DMS153 (cell line): ENCODE measurements at regions not wholly inside any gene's neighbourhood (a gene's known extent, or its start where the extent isn't known, plus 50 kb on each side); places are given as distances from the start of the nearest gene placed in this dataset.
"Not testable (repeated sequence)": the region's sequence is repeated elsewhere in the genome, so short reads cannot be mapped to it uniquely, and the experiment has no call there.

Experiments
- DNase-seq: peaks from one replicate; lab custom pipeline; 2025; lab: John Stamatoyannopoulos, UW

DNA sequence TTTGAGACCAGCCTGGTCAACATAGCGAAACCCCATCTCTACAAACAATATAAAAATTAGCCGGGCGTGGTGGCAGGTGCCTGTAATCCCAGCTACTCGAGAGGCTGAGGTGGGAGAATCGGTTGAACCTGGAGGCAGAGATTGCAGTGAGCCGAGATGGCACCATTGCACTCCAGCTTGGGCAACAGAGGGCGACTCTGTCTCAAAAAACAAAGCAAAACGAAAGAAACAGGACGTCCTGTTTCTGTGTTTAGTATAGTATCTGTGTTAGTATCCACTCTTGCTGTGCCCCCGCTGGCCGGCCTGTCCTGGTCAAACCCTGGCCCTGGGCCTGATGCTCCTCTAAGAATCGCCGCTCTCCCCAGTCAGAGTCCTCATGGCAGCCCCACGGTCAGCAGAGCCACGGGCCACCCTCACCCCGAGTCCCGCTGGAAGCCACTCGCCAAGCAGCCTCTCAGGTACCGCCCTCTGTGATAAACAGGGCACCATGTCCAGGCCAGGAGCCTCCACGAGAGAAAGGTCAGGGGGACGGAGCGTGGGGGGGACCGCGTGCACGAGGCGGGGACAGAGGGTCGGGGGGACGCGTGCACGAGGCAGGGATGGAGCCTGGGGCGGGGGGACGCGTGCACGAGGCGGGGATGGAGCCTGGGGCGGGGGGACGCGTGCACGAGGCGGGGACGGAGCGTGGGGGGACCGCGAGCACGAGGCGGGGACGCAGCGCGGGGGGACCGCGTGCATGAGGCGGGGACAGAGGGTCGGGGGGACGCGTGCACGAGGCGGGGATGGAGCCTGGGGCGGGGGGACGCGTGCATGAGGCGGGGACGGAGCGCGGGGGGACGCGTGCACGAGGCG, 384.5 kb downstream of the SMOC2 start:
- DNase-seq = no peak

DNA sequence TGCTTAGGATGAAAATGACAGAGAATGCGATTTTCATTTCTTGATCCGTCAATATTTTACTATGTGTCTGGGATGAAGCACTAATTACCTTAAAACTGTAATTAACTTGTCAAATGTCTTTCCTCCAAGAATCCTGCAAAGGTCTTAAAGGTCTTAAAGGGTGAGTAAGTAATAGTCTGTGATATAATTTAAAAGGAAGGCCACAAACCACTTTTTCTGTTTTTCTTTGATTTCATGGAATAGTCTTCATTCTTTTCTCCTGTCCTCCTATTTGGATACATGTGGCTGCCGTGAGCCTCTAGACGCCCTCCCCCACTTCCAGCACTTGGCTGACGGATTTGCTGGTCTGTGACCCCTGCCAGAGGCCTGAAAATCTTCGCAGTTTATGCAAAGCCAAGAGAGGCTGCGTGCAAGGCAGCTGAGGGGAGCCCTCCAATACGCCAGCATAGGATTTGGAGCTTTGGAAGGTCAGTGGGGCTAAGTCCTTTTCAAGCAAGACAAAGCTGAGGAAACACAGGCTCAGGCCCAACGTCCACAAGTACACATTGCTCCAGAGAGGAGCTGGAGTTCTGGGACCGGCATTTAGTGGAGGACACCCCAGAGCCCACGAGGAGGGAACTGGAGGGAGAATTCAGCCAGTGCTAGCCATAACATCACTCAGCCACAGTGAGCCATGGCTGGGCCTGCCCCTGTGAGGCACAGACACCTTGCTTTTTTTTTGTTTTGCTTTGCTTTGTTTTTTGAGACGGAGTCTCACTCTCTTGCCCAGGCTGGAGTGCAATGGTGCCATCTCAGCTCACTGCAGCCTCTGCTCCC, 382.6 kb downstream of the SMOC2 start:
- no peak for DNase-seq

DNA sequence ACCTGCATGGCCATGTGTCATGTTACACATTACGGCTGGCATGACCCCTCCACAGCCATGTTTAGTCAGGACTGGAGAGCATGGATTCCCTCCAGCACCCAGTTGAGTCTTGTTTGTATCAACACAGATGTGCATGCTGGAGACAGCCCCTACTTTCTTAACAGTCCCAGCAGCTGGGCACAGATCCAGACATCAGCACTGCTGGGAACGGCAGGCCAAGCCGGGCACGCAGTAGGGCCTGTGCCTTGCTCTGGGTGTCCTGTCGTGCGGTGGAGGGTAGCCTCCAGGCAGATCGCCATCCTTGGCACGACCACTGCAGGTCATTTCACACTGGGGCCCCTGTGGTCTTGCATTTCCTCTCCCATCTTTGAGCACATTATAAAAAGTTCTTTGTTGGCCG, 381.4 kb downstream of the SMOC2 start:
- DNase-seq = no peak

DNA sequence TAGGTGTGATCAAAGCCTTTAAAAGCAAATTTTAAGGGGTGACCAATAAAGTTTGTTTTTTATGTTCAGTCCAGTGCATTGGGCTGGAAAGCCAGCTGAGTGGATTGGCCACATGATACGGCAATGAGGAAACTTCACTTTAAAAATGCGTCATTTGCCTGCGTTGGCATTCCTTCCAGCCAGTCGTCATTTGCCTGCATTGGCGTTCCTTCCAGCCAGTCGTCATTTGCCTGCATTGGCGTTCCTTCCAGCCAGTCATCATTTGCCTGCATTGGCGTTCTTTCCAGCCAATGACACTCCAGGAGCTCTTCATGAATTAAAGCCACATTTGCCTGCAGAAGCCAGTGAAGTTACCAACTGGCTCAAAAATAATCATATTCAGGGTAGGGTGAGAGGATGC, 378.6 kb downstream of the SMOC2 start:
- DNase-seq = no peak

DNA sequence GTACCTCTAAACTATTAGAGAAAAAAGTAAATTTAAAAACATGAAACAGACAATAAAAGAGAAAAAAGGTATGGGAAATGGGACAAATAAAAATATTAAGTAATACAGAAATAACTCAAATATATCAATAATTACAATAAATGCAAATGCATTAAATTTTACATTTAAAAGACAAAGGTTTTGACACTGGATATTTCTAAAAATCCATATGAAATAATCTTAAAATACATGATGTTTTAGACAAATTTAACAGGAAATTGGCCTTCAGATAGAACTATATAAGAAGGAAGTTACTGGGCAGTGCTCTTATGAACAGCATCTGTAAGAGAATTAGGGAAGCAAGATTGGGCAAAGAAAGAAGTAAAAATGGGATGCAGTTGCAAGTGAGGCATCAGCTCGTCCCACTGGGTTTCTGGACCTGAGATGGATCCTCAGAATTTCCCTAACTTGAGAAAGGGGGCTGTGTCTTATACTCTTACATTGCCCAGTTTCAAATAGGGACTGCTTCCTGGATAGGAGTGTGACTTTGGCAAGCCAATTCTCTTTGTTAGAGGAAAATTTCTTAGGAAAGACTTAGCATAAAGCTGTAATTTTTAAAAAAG, 376.7 kb downstream of the SMOC2 start:
- no peak for DNase-seq

DNA sequence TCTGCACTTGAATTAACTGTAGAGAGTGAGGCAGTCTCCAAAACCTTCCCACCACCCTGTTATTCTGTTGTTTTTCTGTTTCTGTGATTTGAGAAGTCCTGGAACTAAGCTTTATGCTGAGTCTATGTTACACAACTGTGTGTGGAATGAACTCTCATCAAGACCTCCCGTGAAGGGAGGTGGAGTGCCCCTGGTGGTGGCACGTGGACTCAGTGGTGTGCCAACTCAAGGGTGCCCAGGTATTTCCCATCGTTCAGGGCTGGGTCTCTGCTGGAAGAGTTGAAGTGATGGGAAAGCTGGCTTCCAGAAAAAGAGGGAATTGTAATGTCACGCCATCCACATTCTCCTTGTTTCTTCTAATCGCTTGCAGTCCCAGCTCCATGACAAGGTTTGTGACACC, 374.2 kb downstream of the SMOC2 start:
- DNase-seq = no peak

DNA sequence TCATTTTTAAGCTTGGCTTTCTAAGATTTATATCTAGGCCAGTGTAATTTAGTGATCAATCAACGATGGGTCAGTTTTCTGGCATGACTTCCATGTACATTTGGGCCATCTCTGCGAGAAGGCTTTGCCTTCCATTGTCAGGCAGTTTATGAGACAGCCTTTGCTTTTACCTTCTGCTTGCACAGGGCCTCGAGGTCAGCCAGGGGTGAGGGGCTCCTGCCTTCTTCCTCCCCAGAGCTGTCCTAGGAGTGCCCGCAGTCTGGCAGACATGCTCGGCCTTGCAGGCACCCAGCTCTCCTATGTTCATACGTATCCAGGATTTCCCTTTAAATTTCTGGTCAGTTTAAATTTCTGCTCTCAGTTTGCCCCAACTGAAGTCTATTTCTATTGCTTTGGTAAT, 367.2 kb downstream of the SMOC2 start:
- DNase-seq = no peak

DNA sequence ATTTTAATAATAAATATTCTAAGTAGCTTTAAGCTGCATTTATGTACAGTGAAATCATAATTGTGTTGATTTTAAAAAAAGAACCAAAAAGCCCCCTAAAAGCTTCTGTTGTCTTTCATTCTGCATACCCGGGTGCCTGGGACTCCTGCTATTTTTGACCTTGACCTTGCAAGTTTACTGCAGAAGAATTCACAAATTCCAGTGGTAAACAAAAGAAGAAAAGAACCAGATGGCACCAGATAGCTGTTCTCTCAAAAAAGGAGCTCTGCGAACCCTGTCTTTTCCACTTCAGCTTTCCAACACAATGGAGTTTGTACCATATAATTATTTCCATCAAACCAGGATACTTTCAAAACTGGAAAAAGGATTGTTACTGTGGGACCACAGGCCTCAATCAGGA, 363.3 kb downstream of the SMOC2 start:
- no peak for DNase-seq

DNA sequence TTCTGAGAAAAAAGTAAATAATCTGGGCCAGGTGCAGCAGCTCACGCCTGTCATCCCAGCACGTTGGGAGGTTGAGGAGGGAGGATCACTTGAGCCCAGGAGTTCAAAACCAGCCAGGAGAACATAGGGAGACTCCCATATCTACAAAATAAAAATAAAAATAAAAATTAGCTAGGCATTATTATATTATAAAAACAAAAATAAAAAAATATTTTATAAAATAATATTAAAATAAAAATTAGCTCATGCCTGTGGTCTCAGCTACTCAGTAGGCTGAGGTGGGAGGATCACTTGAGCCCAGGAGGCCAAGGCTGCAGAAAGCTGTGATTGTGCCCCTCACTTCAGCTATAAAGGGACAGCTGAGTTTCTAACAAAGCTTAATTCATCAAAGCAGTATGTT, 362.9 kb downstream of the SMOC2 start:
- no peak for DNase-seq

DNA sequence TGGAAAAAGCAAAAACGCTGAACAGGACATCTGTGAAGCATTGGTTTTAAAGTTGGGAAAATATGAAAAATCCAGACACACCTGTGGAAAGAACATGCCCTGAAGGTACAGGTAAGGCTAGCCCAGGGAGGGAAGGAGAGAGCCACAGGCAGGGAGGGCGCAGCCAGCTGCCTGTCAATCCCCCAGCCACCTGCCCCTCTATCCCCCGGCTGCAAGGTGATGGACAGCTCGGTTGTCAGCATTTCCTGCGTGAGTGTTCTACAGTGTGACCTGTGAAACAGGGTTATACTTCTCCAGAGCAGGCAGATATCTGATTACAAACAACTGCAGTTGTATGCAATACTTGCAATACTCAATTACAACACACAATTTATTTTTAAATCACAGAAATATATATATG, 358.1 kb downstream of the SMOC2 start:
- no peak for DNase-seq

DNA sequence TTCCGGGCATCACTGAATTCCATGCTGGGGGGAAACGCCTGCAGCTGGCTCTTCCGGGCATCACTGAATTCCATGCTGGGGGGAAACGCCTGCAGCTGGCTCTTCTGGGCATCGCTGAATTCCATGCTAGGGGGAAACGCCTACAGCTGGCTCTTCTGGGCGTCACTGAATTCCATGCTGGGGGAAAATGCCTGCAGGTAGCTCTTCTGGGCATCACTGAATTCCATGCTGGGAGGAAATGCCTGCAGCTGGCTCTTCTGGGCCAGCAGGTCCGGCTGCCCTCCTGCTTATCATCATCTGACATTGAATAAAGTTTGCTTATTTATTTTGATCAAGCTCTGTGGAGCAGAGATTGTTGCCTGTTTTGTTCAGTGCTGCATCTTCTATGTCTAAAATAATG, 355.1 kb downstream of the SMOC2 start:
- no peak for DNase-seq

DNA sequence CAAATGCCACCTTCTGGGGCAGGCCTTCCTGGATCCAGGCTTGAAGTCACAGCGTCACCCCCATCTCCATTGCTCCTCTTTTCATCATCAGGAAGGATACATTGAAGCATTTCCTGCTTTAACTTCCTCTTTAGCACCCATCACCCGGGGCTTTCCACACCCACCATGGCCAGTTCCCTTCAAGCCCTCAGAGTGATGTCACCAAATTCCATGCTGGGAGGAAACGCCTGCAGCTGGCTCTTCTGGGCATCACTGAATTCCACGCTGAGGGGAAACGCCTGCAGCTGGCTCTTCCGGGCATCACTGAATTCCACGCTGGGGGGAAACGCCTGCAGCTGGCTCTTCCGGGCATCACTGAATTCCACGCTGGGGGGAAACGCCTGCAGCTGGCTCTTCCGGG, 354.6 kb downstream of the SMOC2 start:
- DNase-seq = not testable (repeated sequence)

DNA sequence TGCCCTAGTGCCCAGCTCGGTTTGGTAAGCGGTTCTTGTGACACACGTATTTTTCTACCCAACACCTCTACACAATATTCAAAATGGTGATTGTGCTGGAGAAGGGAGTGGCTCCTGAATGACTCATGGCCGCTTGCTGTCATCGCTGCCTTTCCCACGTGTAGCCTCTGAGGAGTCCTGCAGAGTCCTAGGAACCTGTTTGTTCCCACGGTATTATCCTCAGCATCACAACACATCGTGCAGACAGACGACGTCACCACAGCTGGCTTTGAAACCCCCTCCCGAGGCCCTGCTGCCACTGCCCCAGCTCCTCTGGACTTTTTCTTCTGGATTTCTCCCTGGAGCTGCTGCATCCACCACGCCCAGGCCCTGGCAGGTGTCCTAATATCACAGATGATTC, 353.5 kb downstream of the SMOC2 start:
- DNase-seq = no peak

DNA sequence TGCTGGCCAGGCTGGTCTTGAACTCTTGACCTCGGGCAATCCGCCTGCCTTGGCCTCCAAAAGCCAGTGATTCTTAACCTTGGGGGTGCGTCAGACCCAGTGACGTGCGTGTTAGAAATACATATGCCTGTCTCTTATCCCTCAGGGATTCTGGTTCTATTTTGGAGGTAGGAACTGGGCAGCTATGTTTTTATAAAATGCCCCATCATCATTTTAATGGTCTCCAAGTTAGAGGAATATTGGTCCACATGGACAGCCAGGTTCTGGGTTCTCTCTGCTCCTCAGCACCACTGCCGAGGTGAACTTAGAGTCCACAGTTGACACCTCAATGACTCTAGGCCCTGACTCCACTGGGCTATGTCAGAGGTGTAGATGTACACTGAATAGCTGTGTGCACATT, 352.7 kb downstream of the SMOC2 start:
- DNase-seq = no peak

DNA sequence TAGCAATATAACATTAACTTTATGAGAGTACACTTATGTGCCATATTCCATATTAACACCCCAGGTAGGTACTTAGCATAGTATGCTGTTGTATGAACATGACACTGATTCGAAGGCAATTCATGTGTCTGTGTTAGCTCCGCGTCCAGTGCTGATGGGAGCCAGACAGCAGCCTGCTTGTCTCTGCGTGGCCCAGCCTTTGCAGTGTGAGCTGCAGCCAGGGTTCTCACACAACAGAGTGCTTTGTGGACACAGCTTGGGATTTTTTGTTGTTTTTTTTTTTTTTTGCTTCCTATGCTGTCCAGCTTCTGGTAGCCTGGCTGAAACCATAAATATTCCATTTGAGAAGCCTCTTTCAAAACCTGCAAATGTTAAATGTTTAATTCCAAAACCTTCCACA, 350.9 kb downstream of the SMOC2 start:
- DNase-seq = no peak

DNA sequence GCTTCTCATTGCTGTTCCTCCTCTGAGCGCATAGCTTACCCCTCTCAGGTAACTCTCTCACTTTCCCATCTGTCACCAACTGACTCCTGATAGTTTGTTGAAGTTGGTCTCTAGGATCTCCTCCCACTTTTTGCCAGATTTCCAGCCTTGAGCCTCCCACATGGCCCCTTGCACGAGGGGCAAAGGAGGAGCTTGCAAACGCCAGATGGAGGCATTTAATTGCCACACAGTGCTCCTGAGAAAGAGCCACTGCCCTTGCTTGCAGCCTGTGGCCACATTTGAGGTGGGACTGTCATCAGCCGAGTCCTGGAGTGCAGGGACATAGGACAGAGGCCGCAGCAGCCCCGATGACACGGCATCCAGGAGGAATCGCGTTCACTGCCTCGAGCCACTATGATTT, 348.7 kb downstream of the SMOC2 start:
- no peak for DNase-seq

DNA sequence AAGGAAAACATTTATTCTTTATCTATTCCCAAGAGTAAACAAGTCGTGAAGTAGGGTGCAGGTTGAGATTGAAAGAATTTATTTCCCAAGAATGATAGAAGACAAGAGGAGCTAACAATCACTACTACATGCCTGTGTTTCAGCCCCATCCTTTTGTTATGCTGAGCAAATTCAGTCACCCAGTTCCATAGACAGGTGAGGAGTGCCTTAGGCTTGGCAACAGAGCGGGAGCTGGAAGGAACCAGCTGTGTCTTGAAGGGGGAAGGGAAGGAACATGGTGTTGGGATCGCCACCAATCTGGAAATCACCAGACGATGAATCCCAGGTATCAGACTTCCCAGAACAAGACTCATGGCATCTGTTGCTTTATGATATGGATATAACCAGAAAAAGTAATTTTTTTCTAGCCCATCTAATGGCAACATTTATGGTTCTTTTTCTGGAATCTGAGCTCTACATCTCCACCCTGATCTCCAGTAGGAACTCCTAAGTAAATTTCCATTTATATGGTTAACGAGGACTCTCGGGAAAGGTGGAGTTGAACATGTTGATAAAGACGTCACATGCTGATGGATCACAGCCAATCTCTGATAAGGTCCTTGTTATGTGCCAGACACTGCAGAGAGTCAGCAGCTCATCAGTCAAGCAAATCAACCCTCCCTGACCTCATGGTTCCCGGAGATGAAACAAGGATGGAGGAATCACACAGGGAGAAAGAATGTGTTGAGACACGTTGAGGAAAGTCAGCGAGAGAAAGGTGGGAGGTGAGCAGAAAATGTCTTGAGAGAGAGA, 344.9 kb downstream of the SMOC2 start:
- no peak for DNase-seq

DNA sequence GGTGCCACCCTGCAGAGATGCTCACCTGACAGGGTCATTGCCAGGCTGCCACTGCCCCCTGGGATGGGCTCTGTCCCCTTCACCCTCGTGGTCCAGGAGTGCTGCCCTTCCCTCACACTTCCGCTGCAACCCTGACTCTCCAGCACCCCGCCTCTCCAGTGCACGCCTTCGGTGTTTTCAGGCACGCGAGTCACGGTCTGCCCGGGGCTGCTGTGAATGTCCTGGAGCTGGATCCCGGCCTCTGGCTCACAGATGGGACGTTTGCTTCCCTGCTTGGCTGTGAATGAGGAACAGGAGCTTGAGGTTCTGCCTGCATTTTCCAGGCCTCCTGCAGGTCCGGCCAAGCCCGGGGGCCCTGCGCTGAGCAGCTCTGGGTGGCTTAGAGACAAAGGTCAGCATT, 343.4 kb downstream of the SMOC2 start:
- no peak for DNase-seq

DNA sequence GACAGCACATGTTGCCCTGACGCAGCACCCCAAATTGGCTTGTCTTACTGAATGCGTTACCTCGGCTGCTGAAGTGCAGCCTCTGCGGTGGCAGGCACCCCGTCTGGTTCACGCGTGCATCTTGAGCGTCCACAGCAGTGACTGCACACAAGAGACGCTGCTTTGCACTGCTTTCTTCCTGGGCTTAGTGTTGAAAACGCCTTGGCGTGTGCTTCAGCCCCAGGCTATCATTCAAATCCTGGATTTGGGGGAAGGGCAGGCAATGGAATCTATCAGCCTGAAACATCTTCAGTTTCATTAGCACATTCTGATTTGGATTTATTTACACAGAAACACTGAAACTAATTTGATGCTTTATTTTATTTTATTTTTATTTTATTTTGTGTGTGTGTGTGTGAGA, 342.7 kb downstream of the SMOC2 start:
- no peak for DNase-seq

DNA sequence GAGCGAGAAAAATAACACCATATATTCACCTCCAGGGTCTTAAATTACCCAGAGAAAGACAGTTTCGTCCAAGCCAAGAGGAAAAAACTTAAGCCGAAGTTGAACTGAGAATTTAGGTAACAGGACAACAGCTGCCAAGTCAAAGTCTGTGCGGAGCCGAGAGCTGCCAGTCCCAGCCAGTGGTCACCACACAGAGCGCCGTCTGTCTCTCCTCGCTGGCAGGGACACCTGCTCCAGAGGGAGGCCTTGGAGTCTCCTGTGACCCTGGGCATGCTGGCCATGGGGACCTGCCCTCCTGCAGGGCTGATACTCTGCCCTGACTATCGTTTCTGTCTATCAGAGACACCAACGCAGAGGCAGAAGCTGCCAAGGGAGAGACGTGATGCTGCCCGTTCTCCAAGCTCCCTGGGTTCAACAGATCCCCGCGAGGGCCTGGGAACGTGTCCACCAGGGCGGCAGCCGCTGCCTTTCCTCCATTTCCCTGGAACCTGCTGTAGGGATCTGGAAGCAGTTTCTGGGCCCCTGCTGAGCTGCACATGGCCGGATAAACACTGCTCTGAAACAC, 341.3 kb downstream of the SMOC2 start:
- DNase-seq = no peak

DNA sequence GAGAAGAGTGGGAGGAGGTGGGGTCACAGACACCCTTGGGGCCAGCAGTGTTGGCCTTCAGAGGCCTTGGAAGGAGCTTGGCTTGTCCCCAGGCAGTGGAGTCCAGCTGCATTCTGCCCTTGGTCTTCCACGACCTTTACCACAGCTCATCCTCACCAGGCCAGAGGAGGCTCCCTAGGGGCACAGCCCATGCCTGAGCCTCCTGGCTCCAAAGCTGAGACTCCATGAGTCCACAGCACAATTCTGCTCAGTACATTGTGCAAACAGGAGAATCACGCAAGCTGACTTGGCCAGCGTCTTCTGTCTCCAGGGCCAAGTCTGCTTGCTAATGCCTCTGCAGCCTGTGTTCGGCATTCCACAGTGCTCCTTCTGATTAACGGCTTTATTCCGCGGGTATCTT, 337.2 kb downstream of the SMOC2 start:
- no peak for DNase-seq

DNA sequence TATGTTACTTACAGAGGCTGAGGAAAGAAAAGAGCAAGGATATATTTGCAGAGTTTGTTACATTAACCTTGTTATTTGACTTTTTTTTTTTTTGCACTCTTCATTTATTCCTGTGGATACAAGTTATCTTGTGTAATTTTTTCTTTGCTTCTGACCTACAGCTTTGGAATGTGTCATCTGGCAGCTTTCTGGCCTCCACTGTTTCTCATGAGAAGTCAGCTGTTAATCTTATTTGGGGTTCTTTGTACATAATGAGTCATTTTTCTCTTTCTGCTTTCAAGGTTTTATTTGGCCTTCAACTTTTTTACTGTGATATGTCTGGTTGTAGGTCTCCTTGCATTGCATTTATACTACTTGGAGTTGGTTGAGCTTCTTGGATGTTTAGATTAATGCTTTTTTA, 333.4 kb downstream of the SMOC2 start:
- no peak for DNase-seq
